ENCODE measurements at regions not wholly inside any gene's neighbourhood (a gene's known extent, or its start where the extent isn't known, plus 50 kb on each side); places are given as distances from the start of the nearest gene placed in this dataset.
A peak's percentile ranks its signal among the peaks of the same experiment; 100 is the strongest.

DNA sequence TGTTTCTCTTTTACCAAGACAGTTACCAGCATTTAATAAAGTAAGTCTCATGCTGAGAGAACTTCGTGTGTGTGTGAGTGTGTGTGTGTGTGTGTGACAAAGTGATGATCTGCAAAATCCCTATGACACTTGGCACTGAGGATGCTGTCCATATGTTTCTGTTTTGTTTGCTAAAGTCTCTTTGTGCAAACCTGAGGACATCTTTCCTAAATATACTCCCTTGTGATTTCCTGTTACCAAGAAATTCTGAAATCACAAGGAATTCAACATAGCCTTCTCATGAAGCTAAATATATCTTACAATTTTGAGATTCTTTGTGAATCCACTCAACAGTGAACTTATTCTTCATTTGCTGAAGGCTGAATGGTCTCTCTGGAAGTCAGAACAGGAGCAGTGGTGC, 1359.7 kb upstream of the NRXN1 start:
- TF ChIP-seq EZH2phosphoT487 (conservative IDR thresholded peaks at IDR 0.05; ENCODE audit: low read length), result no peak
- TF ChIP-seq CTCF (IDR thresholded peaks at IDR 0.05; ENCODE audit: insufficient read depth, low read length, poor library complexity, severe bottlenecking), result no peak
- H3K27ac ChIP-seq (ENCODE audit: low read depth, low read length), result no peak overlapping the region
- no peaks in the 10 kb centered on the region for H3K9me2 ChIP-seq (replicated peaks; ENCODE audit: insufficient read depth, low read length)

GRCh38 chr2:52390651-52391050, 1358.7 kb upstream of the NRXN1 start:
- Histone ChIP-seq H2AFZ (ENCODE audit: low read depth, low read length, severe bottlenecking) (no peak overlapping the region), H3K27me3 (ENCODE audit: low read length) (no peaks in the 10 kb centered on the region), H3K9me3 (ENCODE audit: insufficient read depth, low read length) (no peaks in the 10 kb centered on the region), H3K4me2 (ENCODE audit: low read depth, low read length, poor library complexity, severe bottlenecking) (no peak overlapping the region), H3K4me3 (ENCODE audit: insufficient read depth, low read length, poor library complexity, severe bottlenecking) (no peak overlapping the region), H3K79me2 (ENCODE audit: insufficient read depth, low read length) (no peaks in the 10 kb centered on the region), H3K27ac (ENCODE audit: low read depth, low read length) (no peak overlapping the region), H3K36me3 (ENCODE audit: low read length) (no peaks in the 10 kb centered on the region), H3F3A (ENCODE audit: insufficient read depth) (no peaks in the 10 kb centered on the region), H4K20me1 (ENCODE audit: low read depth, low read length) (no peaks in the 10 kb centered on the region), H3K9me2 (replicated peaks; ENCODE audit: insufficient read depth, low read length) (no peaks in the 10 kb centered on the region), H3K9ac (ENCODE audit: low read length) (no peak overlapping the region)
- TF ChIP-seq EZH2phosphoT487 (conservative IDR thresholded peaks at IDR 0.05; ENCODE audit: low read length), result no peak
- no peak for TF ChIP-seq CTCF (IDR thresholded peaks at IDR 0.05; ENCODE audit: insufficient read depth, low read length, poor library complexity, severe bottlenecking)

More for the DNA sequence above, 1359.7 kb upstream of the NRXN1 start:
- Histone ChIP-seq H2AFZ (ENCODE audit: low read depth, low read length, severe bottlenecking) (peak overlapping the region; percentile 14), H3F3A (ENCODE audit: insufficient read depth) (no peaks in the 10 kb centered on the region), H3K27me3 (ENCODE audit: low read length) (no peaks in the 10 kb centered on the region), H3K36me3 (ENCODE audit: low read length) (no peaks in the 10 kb centered on the region), H3K9me3 (ENCODE audit: insufficient read depth, low read length) (no peaks in the 10 kb centered on the region), H3K4me3 (ENCODE audit: insufficient read depth, low read length, poor library complexity, severe bottlenecking) (no peak overlapping the region), H3K9ac (ENCODE audit: low read length) (no peak overlapping the region), H3K4me2 (ENCODE audit: low read depth, low read length, poor library complexity, severe bottlenecking) (no peak overlapping the region), H3K79me2 (ENCODE audit: insufficient read depth, low read length) (no peaks in the 10 kb centered on the region), H4K20me1 (ENCODE audit: low read depth, low read length) (no peaks in the 10 kb centered on the region)

DNA sequence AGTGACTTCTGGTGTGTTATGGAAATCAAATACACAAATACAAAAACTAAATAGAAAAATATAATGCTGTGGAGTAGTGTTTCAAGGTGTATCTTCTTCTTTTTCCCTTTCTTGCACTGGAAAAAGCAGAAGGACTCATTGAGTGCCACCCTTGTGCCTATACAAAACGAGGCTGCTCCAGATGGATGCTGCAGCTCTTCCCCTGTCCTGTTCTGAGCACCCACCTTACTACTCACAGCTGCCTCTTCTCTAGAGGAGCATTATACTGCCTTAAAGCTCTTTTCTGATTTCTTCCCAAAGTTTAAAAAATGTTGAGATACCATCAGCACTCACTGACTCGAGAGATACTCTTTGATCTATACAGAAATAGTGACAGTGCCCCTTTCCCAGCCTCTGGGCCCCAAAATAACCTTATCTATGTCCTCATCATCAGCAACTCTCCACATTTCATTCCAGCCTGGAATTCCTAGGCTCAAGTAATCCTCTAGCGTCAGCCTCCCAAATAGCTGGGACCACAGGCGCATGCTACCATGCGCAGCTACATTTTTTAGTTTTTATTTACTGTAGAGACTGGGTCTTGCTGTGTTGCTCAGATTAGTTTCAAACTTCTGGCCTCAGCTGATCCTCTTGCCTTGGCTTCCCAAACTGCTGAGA, 1356.1 kb upstream of the NRXN1 start:
- no peaks in the 10 kb centered on the region for H3K27me3 ChIP-seq (ENCODE audit: low read length)
- no peaks in the 10 kb centered on the region for H3K36me3 ChIP-seq (ENCODE audit: low read length)
- no peak overlapping the region for H3K4me3 ChIP-seq (ENCODE audit: insufficient read depth, low read length, poor library complexity, severe bottlenecking)
- no peaks in the 10 kb centered on the region for H3F3A ChIP-seq (ENCODE audit: insufficient read depth)
- H3K9ac ChIP-seq (ENCODE audit: low read length), result no peak overlapping the region
- no peak overlapping the region for H3K4me2 ChIP-seq (ENCODE audit: low read depth, low read length, poor library complexity, severe bottlenecking)
- H3K9me2 ChIP-seq (replicated peaks; ENCODE audit: insufficient read depth, low read length), result no peaks in the 10 kb centered on the region
- TF ChIP-seq EZH2phosphoT487 (conservative IDR thresholded peaks at IDR 0.05; ENCODE audit: low read length), result no peak
- no peak for TF ChIP-seq CTCF (IDR thresholded peaks at IDR 0.05; ENCODE audit: insufficient read depth, low read length, poor library complexity, severe bottlenecking)
- H3K79me2 ChIP-seq (ENCODE audit: insufficient read depth, low read length), result no peaks in the 10 kb centered on the region
- H3K9me3 ChIP-seq (ENCODE audit: insufficient read depth, low read length), result no peaks in the 10 kb centered on the region
- H2AFZ ChIP-seq (ENCODE audit: low read depth, low read length, severe bottlenecking), result peak overlapping the region; percentile 46
- no peaks in the 10 kb centered on the region for H4K20me1 ChIP-seq (ENCODE audit: low read depth, low read length)
- no peak overlapping the region for H3K27ac ChIP-seq (ENCODE audit: low read depth, low read length)

Data from SU-DHL-6 (cell line).